Kidney epithelial cell (primary cell): ENCODE measurements at regions not wholly inside any gene's neighbourhood (a gene's known extent, or its start where the extent isn't known, plus 50 kb on each side); places are given as distances from the start of the nearest gene placed in this dataset.

Experiments used
- DNase-seq: peaks from one replicate; pipeline ENCODE4 v3.0.0-alpha.2; 2010; ENCODE audit warnings: low read depth
- H3K27me3 ChIP-seq: 2 replicates; pipeline ENCODE4 v1.6.0; 2011; ENCODE audit warnings: low read length; ENCODE audit not compliant: control insufficient read depth, insufficient read depth
- H3K36me3 ChIP-seq: 2 replicates; pipeline ENCODE4 v1.5.1; 2011; ENCODE audit warnings: low read length; ENCODE audit not compliant: control insufficient read depth, insufficient read depth
- H3K4me3 ChIP-seq: 2 replicates; pipeline ENCODE4 v1.5.1; 2011; ENCODE audit warnings: low read depth, mild to moderate bottlenecking, control low read depth, low read length
- TF ChIP-seq, protein P1 (sequence below): IDR thresholded peaks from 2 replicates; pipeline ENCODE4 v1.5.1; 2011; ENCODE audit warnings: mild to moderate bottlenecking, moderate library complexity, low read length, control low read depth, inconsistent platforms; ENCODE audit not compliant: insufficient read depth, poor library complexity, severe bottlenecking

DNA sequence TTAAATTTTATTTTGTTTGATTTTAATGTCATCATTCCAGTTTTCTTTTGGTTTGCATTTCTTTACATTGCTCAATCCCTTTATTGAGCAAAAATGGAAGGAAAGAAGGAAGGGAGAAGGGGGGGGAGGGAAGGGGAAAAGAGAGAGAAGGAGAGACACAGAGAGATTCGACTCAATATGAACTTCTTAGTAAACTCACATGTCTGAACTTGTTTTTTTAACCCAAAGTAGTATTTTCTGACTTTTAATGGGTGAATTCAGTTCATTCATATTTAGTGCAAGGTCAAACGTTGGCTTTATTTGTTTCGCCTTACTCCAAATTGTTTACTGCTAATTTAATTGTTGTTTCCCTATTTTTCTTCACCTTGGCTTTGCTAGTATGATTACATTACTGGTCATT is 278.6 kb downstream of the COL12A1 start:
- H3K36me3 ChIP-seq = no peaks in the 10 kb centered on the region
- no peak for DNase-seq
- H3K4me3 ChIP-seq = no peak overlapping the region
- TF ChIP-seq, protein P1, sequence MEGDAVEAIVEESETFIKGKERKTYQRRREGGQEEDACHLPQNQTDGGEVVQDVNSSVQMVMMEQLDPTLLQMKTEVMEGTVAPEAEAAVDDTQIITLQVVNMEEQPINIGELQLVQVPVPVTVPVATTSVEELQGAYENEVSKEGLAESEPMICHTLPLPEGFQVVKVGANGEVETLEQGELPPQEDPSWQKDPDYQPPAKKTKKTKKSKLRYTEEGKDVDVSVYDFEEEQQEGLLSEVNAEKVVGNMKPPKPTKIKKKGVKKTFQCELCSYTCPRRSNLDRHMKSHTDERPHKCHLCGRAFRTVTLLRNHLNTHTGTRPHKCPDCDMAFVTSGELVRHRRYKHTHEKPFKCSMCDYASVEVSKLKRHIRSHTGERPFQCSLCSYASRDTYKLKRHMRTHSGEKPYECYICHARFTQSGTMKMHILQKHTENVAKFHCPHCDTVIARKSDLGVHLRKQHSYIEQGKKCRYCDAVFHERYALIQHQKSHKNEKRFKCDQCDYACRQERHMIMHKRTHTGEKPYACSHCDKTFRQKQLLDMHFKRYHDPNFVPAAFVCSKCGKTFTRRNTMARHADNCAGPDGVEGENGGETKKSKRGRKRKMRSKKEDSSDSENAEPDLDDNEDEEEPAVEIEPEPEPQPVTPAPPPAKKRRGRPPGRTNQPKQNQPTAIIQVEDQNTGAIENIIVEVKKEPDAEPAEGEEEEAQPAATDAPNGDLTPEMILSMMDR = no peak
- no peaks in the 10 kb centered on the region for H3K27me3 ChIP-seq

DNA sequence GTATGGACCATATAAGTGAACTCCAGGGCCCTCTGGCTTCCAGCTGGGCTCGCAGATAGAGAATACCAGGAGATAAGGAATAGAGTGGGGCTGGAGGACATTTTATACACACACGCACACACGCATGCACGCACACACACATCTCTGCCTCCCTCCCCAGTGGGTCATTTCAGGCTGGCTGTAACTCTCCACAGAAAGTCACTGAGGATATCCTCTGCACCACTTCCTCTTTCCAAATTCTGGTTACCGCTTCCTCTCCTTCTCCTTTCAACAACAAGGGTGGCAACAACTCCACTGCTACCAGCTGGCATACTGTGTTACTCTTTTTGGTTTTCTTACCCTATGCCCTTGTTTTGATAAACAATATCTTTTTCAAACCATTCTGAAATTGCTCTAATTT is 280.2 kb downstream of the COL12A1 start:
- Histone ChIP-seq H3K27me3 (no peaks in the 10 kb centered on the region), H3K36me3 (no peaks in the 10 kb centered on the region), H3K4me3 (no peak overlapping the region)
- no peak for DNase-seq
- TF ChIP-seq, protein P1 = no peak

DNA sequence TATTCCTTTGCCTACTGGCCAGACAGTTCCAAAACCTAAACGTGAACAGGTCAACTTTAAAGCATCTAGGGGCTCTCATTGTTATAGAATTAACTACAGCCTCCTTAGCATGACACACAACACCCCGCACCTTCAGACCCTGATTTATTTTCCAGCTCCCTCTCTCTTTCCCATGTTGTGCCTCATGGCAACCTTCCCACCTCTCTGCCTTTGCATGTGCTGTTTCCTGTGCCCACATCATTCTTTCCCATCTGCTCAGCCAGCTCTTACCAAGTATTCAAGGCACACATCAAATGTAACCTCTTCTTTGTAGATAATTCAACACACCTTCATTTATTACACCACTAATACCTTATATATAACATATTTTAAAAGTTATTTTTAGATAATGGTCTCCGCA is 291.0 kb downstream of the COL12A1 start:
- TF ChIP-seq, protein P1 = no peak
- Histone ChIP-seq H3K27me3 (no peaks in the 10 kb centered on the region), H3K36me3 (no peaks in the 10 kb centered on the region), H3K4me3 (no peak overlapping the region)
- no peak for DNase-seq

DNA sequence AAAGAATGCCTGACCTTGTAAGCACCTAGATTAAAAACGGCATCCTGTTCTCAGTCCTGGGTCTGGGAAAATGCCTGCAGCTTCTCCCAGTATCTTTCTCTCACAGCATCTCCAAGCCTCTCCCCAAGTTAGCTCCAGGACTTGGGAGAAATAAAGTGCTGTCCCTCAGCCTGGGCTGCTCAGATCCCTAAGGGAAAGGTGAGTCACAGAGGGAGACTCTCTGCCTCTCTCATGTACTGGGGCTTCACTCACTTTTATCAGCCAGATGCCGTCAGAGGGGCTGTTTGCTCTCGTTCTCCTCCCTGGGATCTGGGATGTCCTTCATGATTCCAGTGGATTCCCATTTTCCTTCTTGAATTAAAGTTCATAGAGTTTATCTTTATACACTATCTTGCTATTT is 293.6 kb downstream of the COL12A1 start:
- no peak for DNase-seq
- no peak overlapping the region for H3K4me3 ChIP-seq
- no peaks in the 10 kb centered on the region for H3K27me3 ChIP-seq
- H3K36me3 ChIP-seq = no peaks in the 10 kb centered on the region
- TF ChIP-seq, protein P1 = no peak

DNA sequence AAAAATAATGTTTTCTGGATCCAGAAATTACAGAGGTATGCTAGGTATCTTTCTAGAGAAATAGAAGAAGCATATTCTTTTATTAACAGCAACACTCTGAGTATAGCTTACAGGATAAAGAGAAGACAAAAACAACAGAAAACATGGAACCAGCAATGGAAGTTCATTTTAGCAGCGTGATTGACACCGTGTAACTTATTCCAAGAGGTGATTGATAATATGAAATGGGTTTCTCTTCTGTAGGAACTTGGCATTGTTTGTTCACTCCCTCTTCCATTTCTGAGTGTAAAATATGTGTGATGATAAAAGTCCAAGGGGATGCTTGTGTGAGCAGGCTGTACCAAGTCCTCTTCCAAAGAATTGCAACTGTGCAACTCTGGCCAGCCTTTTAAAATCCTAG is 303.0 kb downstream of the COL12A1 start:
- Histone ChIP-seq H3K36me3 (no peaks in the 10 kb centered on the region), H3K27me3 (no peaks in the 10 kb centered on the region), H3K4me3 (no peak overlapping the region)
- no peak for DNase-seq
- TF ChIP-seq, protein P1 = no peak

DNA sequence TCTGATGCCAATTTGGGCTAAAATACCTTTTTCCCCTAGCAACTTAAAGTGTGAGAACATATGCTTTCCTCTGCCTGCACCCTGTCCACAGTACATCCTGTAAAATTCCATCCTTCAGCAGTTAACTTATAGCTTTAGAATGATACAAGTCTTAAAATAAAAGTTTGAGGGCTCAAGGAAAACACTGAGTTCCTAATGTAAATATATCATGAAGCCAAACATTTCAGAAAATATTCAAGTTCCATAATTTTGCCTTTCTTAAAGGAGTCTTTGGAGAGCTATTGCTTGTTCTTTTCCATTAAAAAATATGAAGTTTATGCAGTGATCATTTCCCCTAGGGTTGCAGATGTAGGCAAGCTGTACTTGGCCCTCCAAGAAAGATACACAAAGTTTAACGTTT is 303.8 kb downstream of the COL12A1 start:
- H3K27me3 ChIP-seq = no peaks in the 10 kb centered on the region
- DNase-seq = no peak
- TF ChIP-seq, protein P1 = no peak
- no peak overlapping the region for H3K4me3 ChIP-seq
- H3K36me3 ChIP-seq = no peaks in the 10 kb centered on the region
